LNCaP clone FGC (cell line): ENCODE measurements at regions not wholly inside any gene's neighbourhood (a gene's known extent, or its start where the extent isn't known, plus 50 kb on each side); places are given as distances from the start of the nearest gene placed in this dataset.
"Not testable (repeated sequence)": the region's sequence is repeated elsewhere in the genome, so short reads cannot be mapped to it uniquely, and the experiment has no call there.

ENCODE experiments used
- DNase-seq: peaks from one replicate; pipeline ENCODE4 v3.0.0-alpha.2; 2011; ENCODE audit warnings: low read depth
- H3K4me3 ChIP-seq: 2 replicates; pipeline ENCODE4 v1.5.1; 2011; ENCODE audit warnings: mild to moderate bottlenecking, low read depth, low read length, control low read depth
- CTCF ChIP-seq: IDR thresholded peaks from 2 replicates; pipeline ENCODE4 v1.5.1; 2012; ENCODE audit warnings: mild to moderate bottlenecking; ENCODE audit not compliant: control insufficient read depth, insufficient read depth; ENCODE audit errors: extremely low read depth

GRCh38 chr21:14284481-14284880 is 68.5 kb downstream of the RBM11 start:
- no peak for DNase-seq
- TF ChIP-seq CTCF = no peak
- no peak overlapping the region for H3K4me3 ChIP-seq

GRCh38 chr21:14281188-14281900 is 65.4 kb downstream of the RBM11 start:
- not testable (repeated sequence) for H3K4me3 ChIP-seq, DNase-seq
